Ishikawa (cell line): ENCODE measurements at regions not wholly inside any gene's neighbourhood (a gene's known extent, or its start where the extent isn't known, plus 50 kb on each side); places are given as distances from the start of the nearest gene placed in this dataset.

Experiments
- CEBPB ChIP-seq: IDR thresholded peaks from 2 replicates; pipeline ENCODE4 v1.6.1; 2012
- CREB1 ChIP-seq: IDR thresholded peaks from 2 replicates; pipeline ENCODE4 v1.6.1; 2012; ENCODE audit warnings: low read depth
- EGR1 ChIP-seq: IDR thresholded peaks from 2 replicates; pipeline ENCODE4 v1.6.1; 2012
- EP300 ChIP-seq: IDR thresholded peaks from 2 replicates; pipeline ENCODE4 v1.6.1; 2012; ENCODE audit warnings: borderline replicate concordance
- FOXM1 ChIP-seq: IDR thresholded peaks from 2 replicates; pipeline ENCODE4 v1.6.1; 2012; ENCODE audit warnings: low read depth, borderline replicate concordance
- RAD21 ChIP-seq: IDR thresholded peaks from 2 replicates; pipeline ENCODE4 v1.6.1; 2012; ENCODE audit warnings: low read depth
- TAF1 ChIP-seq: IDR thresholded peaks from 2 replicates; pipeline ENCODE4 v1.6.1; 2012; ENCODE audit warnings: low read depth, mild to moderate bottlenecking
- TCF12 ChIP-seq: IDR thresholded peaks from 2 replicates; pipeline ENCODE4 v1.6.1; 2012; ENCODE audit warnings: low read depth
- TEAD4 ChIP-seq: IDR thresholded peaks from 2 replicates; pipeline ENCODE4 v1.6.1; 2012
- YY1 ChIP-seq: IDR thresholded peaks from 2 replicates; pipeline ENCODE4 v1.6.1; 2012; ENCODE audit warnings: low read depth
- ZBTB7A ChIP-seq: IDR thresholded peaks from 2 replicates; pipeline ENCODE4 v1.6.1; 2012; ENCODE audit warnings: low read depth
- TF ChIP-seq, protein P1 (sequence below): IDR thresholded peaks from 2 replicates; pipeline ENCODE4 v1.6.1; 2012
- TF ChIP-seq, protein P2 (sequence below): IDR thresholded peaks from 2 replicates; pipeline ENCODE4 v1.6.1; 2012
- TF ChIP-seq, protein P3 (sequence below): IDR thresholded peaks from 2 replicates; pipeline ENCODE4 v1.6.1; 2012; ENCODE audit warnings: low read depth, mild to moderate bottlenecking

DNA sequence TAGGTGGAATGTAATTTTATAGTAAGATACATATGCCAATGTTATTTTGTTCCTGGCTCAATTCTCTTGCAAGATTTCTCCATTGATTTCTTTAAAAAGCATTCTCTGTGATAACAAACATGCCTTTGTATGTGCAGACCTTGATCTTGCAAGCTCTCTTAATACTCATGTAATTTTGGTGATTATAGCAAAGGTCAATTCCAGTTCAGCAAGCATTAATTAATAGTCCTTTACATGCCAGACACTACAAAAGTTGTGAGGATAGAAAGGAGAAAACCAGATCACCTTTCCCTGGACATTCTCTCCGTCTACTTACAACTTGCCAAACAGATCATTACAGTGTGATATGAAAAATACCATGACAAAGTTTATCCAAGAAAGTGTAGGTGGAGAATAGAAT, 173.7 kb upstream of the DOK6 start:
- TF ChIP-seq TAF1 (no peak), EGR1 (no peak), RAD21 (no peak), TEAD4 (no peak), EP300 (no peak), CREB1 (no peak), TCF12 (no peak), YY1 (no peak), FOXM1 (no peak), ZBTB7A (no peak), CEBPB (no peak)
- TF ChIP-seq, protein P1, sequence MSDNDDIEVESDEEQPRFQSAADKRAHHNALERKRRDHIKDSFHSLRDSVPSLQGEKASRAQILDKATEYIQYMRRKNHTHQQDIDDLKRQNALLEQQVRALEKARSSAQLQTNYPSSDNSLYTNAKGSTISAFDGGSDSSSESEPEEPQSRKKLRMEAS: no peak
- TF ChIP-seq, protein P2, sequence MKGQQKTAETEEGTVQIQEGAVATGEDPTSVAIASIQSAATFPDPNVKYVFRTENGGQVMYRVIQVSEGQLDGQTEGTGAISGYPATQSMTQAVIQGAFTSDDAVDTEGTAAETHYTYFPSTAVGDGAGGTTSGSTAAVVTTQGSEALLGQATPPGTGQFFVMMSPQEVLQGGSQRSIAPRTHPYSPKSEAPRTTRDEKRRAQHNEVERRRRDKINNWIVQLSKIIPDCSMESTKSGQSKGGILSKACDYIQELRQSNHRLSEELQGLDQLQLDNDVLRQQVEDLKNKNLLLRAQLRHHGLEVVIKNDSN: no peak
- TF ChIP-seq, protein P3, sequence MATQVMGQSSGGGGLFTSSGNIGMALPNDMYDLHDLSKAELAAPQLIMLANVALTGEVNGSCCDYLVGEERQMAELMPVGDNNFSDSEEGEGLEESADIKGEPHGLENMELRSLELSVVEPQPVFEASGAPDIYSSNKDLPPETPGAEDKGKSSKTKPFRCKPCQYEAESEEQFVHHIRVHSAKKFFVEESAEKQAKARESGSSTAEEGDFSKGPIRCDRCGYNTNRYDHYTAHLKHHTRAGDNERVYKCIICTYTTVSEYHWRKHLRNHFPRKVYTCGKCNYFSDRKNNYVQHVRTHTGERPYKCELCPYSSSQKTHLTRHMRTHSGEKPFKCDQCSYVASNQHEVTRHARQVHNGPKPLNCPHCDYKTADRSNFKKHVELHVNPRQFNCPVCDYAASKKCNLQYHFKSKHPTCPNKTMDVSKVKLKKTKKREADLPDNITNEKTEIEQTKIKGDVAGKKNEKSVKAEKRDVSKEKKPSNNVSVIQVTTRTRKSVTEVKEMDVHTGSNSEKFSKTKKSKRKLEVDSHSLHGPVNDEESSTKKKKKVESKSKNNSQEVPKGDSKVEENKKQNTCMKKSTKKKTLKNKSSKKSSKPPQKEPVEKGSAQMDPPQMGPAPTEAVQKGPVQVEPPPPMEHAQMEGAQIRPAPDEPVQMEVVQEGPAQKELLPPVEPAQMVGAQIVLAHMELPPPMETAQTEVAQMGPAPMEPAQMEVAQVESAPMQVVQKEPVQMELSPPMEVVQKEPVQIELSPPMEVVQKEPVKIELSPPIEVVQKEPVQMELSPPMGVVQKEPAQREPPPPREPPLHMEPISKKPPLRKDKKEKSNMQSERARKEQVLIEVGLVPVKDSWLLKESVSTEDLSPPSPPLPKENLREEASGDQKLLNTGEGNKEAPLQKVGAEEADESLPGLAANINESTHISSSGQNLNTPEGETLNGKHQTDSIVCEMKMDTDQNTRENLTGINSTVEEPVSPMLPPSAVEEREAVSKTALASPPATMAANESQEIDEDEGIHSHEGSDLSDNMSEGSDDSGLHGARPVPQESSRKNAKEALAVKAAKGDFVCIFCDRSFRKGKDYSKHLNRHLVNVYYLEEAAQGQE: no peak
